UCSD-AML1 (cell line): ENCODE measurements at regions not wholly inside any gene's neighbourhood (a gene's known extent, or its start where the extent isn't known, plus 50 kb on each side); places are given as distances from the start of the nearest gene placed in this dataset.

Experiments
- DNase-seq: peaks from one replicate; lab custom pipeline; 2025; ENCODE audit not compliant: unreplicated experiment; lab: John Stamatoyannopoulos, UW

DNA sequence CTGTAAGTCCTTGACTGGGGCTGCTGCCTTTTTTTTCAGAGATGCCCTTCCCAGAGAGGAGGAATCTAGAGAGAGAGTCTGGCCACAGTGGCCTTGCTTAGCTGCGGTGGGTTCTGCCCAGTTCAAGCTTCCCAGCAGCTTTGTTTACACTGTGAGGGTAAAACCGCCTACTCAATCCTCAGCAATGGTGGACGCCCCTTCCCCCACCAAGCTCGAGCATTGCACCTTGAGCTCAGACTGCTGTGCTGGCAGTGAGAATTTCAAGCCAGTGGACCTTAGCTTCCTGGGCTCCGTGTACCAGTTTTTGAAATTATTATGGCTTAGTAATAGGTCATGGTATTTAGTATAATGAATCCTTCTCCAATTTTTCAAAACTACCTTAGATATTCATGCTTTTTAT, 395.4 kb downstream of the NPIPA7 start:
- DNase-seq: no peak

GRCh38 chr16:16778332-16778731, 399.4 kb downstream of the NPIPA7 start:
- DNase-seq: no peak

DNA sequence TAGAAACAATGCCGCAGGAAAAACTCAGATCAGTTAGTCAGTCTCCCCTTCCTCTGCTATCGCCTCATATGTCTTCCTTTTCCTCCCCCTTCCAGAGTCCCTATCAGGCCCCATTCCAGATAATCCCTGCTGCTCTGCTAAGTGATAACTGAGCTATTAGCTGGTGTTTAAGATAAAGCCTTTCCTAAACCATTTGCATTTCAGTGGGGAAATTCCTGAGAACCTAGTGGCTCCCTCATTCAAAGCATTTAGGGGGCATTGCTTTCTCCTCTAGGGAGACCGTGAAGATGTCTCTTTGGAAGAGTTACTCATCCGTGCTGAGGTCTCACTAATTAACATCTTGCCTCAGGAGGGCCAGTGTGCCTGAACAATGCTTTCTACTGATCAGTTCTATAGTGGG, 401.6 kb downstream of the NPIPA7 start:
- DNase-seq: no peak

DNA sequence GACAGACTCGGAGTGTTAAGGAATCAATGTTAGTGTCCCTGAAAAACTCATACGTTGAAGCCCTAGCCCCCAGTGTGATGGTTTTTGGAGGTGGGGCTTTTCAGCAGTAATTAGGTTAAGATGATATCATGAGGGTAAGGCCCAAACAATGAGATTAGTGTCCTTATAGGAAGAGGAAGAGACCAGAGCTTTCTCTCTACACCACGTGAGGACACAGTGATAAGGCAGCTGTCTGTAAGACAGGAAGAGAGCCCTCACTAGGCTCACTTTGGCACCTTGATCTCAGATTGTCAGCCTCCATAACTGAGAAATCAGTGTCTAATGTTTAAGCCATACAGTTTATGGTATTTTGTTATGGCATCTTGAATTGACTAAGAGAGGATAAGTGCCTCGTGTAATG, 403.2 kb downstream of the NPIPA7 start:
- no peak for DNase-seq

DNA sequence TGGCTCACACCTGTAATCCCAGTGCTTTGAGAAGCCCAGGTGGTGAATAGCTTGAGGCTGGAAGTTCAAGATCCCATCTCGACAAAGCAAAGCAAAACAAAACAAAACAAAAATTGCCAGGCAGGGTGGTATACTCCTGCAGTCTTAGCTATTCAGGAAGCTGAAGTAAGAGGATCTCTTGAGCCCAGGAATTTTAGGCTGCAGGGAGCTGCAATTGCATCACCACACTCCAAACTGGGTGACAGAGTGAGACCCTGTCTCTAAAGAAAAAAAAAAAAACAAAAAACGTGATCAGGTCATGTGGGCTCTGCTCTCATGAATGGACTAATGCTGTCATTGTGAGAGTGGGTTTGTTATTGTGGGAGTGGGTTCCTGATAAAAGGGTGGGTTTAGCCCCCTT, 409.1 kb downstream of the NPIPA7 start:
- DNase-seq: no peak

GRCh38 chr16:16790597-16790996, 411.7 kb downstream of the NPIPA7 start:
- no peak for DNase-seq

- DNase-seq: no peak
These were observed 412.1 kb downstream of the NPIPA7 start for GRCh38 chr16:16791051-16791450.

DNA sequence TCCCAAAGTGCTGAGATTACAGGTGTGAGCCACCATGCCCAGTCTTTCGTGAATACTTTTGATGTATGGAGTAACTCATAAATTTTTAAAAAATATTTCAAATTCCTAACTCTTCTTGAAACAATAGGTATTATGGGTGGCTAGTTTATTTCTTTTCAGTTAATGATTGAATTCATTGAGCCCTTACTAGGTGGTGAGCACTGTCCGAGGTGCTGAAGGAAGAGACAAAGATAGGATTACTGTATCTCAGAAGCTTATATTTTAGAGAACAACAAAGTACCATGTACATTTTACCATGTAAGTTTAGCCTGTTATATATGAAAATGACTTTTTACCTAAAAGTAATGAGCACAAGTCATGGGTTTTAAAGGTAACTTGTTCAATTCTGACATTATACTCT, 418.3 kb downstream of the NPIPA7 start:
- no peak for DNase-seq

- no peak for DNase-seq
These were observed 419.6 kb downstream of the NPIPA7 start for GRCh38 chr16:16798504-16798903.

GRCh38 chr16:16805809-16806208, 426.9 kb downstream of the NPIPA7 start:
- no peak for DNase-seq

- no peak for DNase-seq
These were observed 436.7 kb downstream of the NPIPA7 start for GRCh38 chr16:16815641-16816040.

DNA sequence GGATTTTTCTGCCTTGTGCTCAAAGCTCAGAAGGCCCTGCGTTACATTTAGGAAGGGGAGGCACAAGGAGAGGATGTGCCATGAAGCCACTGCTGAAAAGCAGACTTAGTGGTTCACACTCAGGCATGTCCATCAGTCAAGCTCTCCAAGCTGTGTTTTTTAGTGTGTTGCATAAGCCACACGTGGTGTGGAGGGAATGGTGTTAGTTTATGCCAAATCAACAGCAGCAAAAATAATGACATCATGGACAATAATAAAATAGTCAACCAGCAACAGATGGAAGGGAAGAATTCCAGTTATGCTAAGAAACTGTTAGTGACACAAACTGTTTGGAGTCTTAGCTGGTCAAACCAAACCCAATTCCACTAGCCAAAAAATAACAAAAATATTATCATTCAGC, 438.3 kb downstream of the NPIPA7 start:
- DNase-seq: no peak

DNA sequence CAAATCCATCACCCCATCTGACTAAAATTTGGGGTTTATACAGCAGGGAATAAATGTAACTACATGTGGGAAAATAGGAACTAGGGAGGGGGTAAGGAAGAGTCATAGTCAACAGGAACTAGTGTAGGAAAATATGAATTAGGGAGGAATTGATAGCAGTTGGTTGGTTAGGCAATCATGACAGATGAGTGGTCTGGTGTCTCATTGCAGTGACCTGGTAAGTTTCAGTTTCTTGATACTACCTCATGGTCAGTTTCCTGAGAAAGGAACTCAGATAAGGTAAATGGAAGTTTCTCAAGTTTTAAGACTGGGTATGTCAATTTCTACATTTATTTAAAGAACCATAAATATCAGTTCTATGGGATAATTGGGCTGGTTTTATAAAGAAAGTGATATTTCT, 442.3 kb downstream of the NPIPA7 start:
- DNase-seq: no peak

GRCh38 chr16:16828913-16829398, 450.0 kb downstream of the NPIPA7 start:
- no peak for DNase-seq

GRCh38 chr16:16830401-16830800, 451.5 kb downstream of the NPIPA7 start:
- DNase-seq: no peak

- no peak for DNase-seq
These were observed 452.0 kb downstream of the NPIPA7 start for GRCh38 chr16:16830973-16831372.

DNA sequence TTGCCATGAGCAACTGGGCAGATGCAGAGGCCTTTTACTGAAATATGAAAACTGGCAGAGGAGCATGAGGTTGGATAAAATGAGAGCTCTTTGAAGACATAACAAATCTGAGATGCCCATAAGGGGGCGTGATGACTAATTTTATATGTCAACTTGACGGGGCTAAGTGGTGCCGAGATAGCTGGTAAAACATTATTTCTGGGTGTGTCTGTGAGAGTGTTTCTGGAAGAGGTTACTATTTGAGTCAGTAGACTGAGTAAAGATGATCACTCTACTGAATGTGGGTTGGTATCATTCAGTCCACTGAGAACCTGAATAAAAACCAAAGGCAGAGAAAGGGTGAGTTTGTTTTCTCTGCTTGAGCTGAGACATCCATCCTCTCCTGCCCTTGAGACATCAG, 454.2 kb downstream of the NPIPA7 start:
- DNase-seq: no peak

- DNase-seq: no peak
These were observed 471.3 kb downstream of the NPIPA7 start for GRCh38 chr16:16850274-16850673.

GRCh38 chr16:16857012-16857411, 478.1 kb downstream of the NPIPA7 start:
- DNase-seq: no peak

DNA sequence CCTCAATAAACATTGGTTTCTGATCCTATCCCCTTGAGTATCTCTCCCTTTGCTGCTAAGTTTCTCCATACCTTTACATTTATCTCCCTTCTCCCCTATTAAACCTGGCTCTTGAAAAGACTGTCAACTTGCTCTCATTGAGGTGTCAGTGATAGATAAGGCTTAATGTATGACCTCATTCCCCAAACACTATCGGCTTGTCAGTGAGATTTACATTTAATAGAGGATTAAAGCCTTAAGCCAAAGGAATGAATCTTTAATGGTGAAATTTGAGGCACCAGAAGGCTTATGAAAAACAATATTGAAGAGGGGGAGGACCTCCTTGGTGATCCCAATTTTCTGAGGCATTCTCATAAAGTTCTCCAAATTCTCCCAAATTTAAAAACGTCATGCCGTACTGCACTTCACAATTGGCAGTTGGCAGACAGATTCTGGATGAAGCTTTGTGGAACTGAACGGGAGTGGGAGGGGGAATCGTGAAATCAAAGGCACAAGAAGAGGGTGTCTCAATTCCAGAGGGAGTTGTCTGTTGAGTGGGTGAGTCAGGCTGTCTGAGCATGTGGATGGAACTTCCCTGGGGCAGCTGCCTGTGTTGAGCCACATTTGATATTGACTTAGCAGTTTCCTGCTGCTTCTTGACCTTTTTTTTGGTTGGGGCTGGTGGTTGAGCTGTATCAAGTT, 478.8 kb downstream of the NPIPA7 start:
- no peak for DNase-seq

- peak; percentile 42 for DNase-seq
These were observed 482.6 kb downstream of the NPIPA7 start for GRCh38 chr16:16861546-16861945.

- no peak for DNase-seq
These were observed 484.7 kb downstream of the NPIPA7 start for GRCh38 chr16:16863672-16864071.

GRCh38 chr16:16864536-16864935, 485.6 kb downstream of the NPIPA7 start:
- DNase-seq: no peak
